Fibroblast of lung (primary cell): ENCODE measurements at regions not wholly inside any gene's neighbourhood (a gene's known extent, or its start where the extent isn't known, plus 50 kb on each side); places are given as distances from the start of the nearest gene placed in this dataset.
A peak's percentile ranks its signal among the peaks of the same experiment; 100 is the strongest.

ENCODE experiments used
- DNase-seq, 2 donors: peaks; one replicate each; pipeline versions ENCODE4 v3.0.0 to v3.0.0-alpha.2; 2010; ENCODE audit warnings: low read depth in 2 of 2
- H2AFZ ChIP-seq: 2 replicates; pipeline ENCODE4 v1.5.1; 2012; ENCODE audit warnings: low read length, control low read depth, inconsistent platforms
- H3K27ac ChIP-seq: 2 replicates; pipeline ENCODE4 v1.5.1; 2011; ENCODE audit warnings: low read length, control low read depth; ENCODE audit not compliant: insufficient read depth
- H3K27me3 ChIP-seq: 2 replicates; pipeline ENCODE4 v1.5.1; 2011; ENCODE audit warnings: mild to moderate bottlenecking, low read length; ENCODE audit not compliant: control insufficient read depth, insufficient read depth
- H3K36me3 ChIP-seq: 2 replicates; pipeline ENCODE4 v1.5.1; 2011; ENCODE audit warnings: low read length; ENCODE audit not compliant: control insufficient read depth, insufficient read depth
- H3K4me1 ChIP-seq: 2 replicates; pipeline ENCODE4 v1.5.1; 2011; ENCODE audit warnings: low read length; ENCODE audit not compliant: control insufficient read depth, insufficient read depth; ENCODE audit errors: extremely low read depth
- H3K4me2 ChIP-seq: 2 replicates; pipeline ENCODE4 v1.5.1; 2011; ENCODE audit warnings: low read length, control low read depth; ENCODE audit not compliant: insufficient read depth; ENCODE audit errors: extremely low read depth
- H3K4me3 ChIP-seq, 4 experiments: fragments of 200-600 bp in 1 of 4; sonication (generic) in 1 of 4; replicated peaks in 1 of 4; 2 replicates each; pipeline ENCODE4 v1.5.1; 2011 to 2016; ENCODE audit warnings: low read length in 4 of 4, low read depth in 3 of 4, mild to moderate bottlenecking in 3 of 4, control low read depth in 2 of 4, inconsistent platforms in 1 of 4, mixed read lengths in 1 of 4; ENCODE audit not compliant: insufficient read depth in 1 of 4; ENCODE audit errors: control extremely low read depth in 1 of 4
- H3K79me2 ChIP-seq: 2 replicates; pipeline ENCODE4 v1.5.1; 2012; ENCODE audit warnings: mild to moderate bottlenecking, low read length, inconsistent platforms; ENCODE audit not compliant: control insufficient read depth, insufficient read depth
- H3K9ac ChIP-seq: 2 replicates; pipeline ENCODE4 v1.5.1; 2011; ENCODE audit warnings: mild to moderate bottlenecking, low read length, control low read depth; ENCODE audit not compliant: insufficient read depth
- H3K9me3 ChIP-seq: 2 replicates; pipeline ENCODE4 v1.5.1; 2012; ENCODE audit warnings: low read depth, low read length; ENCODE audit not compliant: control insufficient read depth, insufficient read depth
- H4K20me1 ChIP-seq: 2 replicates; pipeline ENCODE4 v1.5.1; 2011; ENCODE audit warnings: low read length; ENCODE audit not compliant: control insufficient read depth, insufficient read depth; ENCODE audit errors: extremely low read depth
- CTCF ChIP-seq, 2 donors: IDR thresholded peaks in 1 of 2; conservative IDR thresholded peaks in 1 of 2; 1 replicate in 1 of 2; 2 replicates in 1 of 2; pipeline ENCODE4 v1.5.1; 2011 to 2012; ENCODE audit warnings: low read length in 2 of 2, control low read depth in 1 of 2, inconsistent platforms in 1 of 2, low read depth in 1 of 2, mild to moderate bottlenecking in 1 of 2
- EZH2 ChIP-seq: IDR thresholded peaks from 2 replicates; pipeline ENCODE4 v1.5.1; 2012; ENCODE audit warnings: low read length, control low read depth, mild to moderate bottlenecking; ENCODE audit errors: missing control alignments

GRCh38 chr2:182522972-182523473 lies 96.2 kb upstream of the PDE1A start:
- Histone ChIP-seq H3K9me3 (no peaks in the 10 kb centered on the region), H3K27ac (no peak overlapping the region), H3K27me3 (no peaks in the 10 kb centered on the region), H3K79me2 (no peaks in the 10 kb centered on the region), H3K36me3 (no peaks in the 10 kb centered on the region), H3K4me1 (no peaks in the 10 kb centered on the region), H2AFZ (peak overlapping the region; percentile 69), H4K20me1 (no peaks in the 10 kb centered on the region), H3K9ac (no peak overlapping the region), H3K4me3 (peak overlapping the region; percentile 5 to 34 (median 10)), H3K4me2 (peak overlapping the region; percentile 74)
- peak; percentile 19 to 20 for DNase-seq
- no peak for TF ChIP-seq EZH2
- no peak for TF ChIP-seq CTCF (conservative IDR thresholded peaks at IDR 0.05 in 1 of 2, IDR thresholded peaks at IDR 0.05 in 1 of 2; ENCODE audit: low read depth in 1 of 2, low read length in 2 of 2)

GRCh38 chr2:182530636-182531035 lies 103.8 kb upstream of the PDE1A start:
- H3K9me3 ChIP-seq = no peaks in the 10 kb centered on the region
- no peak overlapping the region for H3K9ac ChIP-seq
- no peak overlapping the region for H3K4me2 ChIP-seq
- no peak overlapping the region for H3K4me3 ChIP-seq
- no peaks in the 10 kb centered on the region for H4K20me1 ChIP-seq
- no peak for DNase-seq
- no peaks in the 10 kb centered on the region for H3K4me1 ChIP-seq
- no peaks in the 10 kb centered on the region for H3K27me3 ChIP-seq
- H3K36me3 ChIP-seq = no peaks in the 10 kb centered on the region
- no peak overlapping the region for H3K27ac ChIP-seq
- no peaks in the 10 kb centered on the region for H3K79me2 ChIP-seq
- no peak overlapping the region for H2AFZ ChIP-seq
- no peak for TF ChIP-seq CTCF (conservative IDR thresholded peaks at IDR 0.05 in 1 of 2, IDR thresholded peaks at IDR 0.05 in 1 of 2; ENCODE audit: low read depth in 1 of 2, low read length in 2 of 2)
- no peak for TF ChIP-seq EZH2

- Histone ChIP-seq H3K4me3 (no peak overlapping the region), H3K4me2 (no peak overlapping the region), H4K20me1 (no peaks in the 10 kb centered on the region), H3K9ac (no peak overlapping the region), H3K27me3 (no peaks in the 10 kb centered on the region), H3K27ac (no peak overlapping the region), H3K36me3 (no peaks in the 10 kb centered on the region), H2AFZ (no peak overlapping the region), H3K9me3 (no peaks in the 10 kb centered on the region), H3K4me1 (peaks cover 2% of the 10 kb centered on the region), H3K79me2 (no peaks in the 10 kb centered on the region)
- TF ChIP-seq CTCF (conservative IDR thresholded peaks at IDR 0.05 in 1 of 2, IDR thresholded peaks at IDR 0.05 in 1 of 2; ENCODE audit: low read depth in 1 of 2, low read length in 2 of 2) (no peak), EZH2 (no peak)
- DNase-seq = no peak
Measured at GRCh38 chr2:182540252-182540651, 113.4 kb upstream of the PDE1A start.
